Vagina (tissue), 2 donors: ENCODE measurements at regions not wholly inside any gene's neighbourhood (a gene's known extent, or its start where the extent isn't known, plus 50 kb on each side); places are given as distances from the start of the nearest gene placed in this dataset.

ENCODE experiments used
- DNase-seq, 2 donors: peaks; one replicate each; pipeline ENCODE4 v3.0.0-alpha.2; 2017; ENCODE audit errors: extremely low spot score in 2 of 2
- H3K27ac ChIP-seq: fragments of 200-600 bp; sonication (generic); one replicate; pipeline ENCODE4 v1.5.1; 2019
- H3K27me3 ChIP-seq: fragments of 200-600 bp; sonication (generic); one replicate; pipeline ENCODE4 v1.5.1; 2019
- H3K36me3 ChIP-seq, 2 donors: fragments of 200-600 bp; sonication (generic); one replicate each; pipeline ENCODE4 v1.5.1; 2017 to 2019
- H3K4me1 ChIP-seq: fragments of 200-600 bp; sonication (generic); one replicate; pipeline ENCODE4 v1.5.1; 2019
- H3K4me3 ChIP-seq, 2 donors: fragments of 200-600 bp; sonication (generic); 1 replicate in 1 of 2; 2 replicates in 1 of 2; pipeline ENCODE4 v1.5.1; 2016 to 2019
- H3K9me3 ChIP-seq: fragments of 200-600 bp; sonication (generic); one replicate; pipeline ENCODE4 v1.5.1; 2019
- POLR2A ChIP-seq, 2 donors: fragments of 450-650 bp; IDR thresholded peaks; one replicate each; pipeline ENCODE4 v1.6.1; 2017; ENCODE audit warnings: antibody characterized with exemption in 2 of 2, mild to moderate bottlenecking in 2 of 2, moderate library complexity in 2 of 2
- POLR2AphosphoS5 ChIP-seq, 2 donors: sonication (generic); formaldehyde crosslinking; IDR thresholded peaks; one replicate each; pipeline ENCODE4 v1.9.0; 2017; ENCODE audit warnings: antibody characterized with exemption in 2 of 2, mild to moderate bottlenecking in 2 of 2, low read depth in 1 of 2; ENCODE audit not compliant: insufficient read depth in 1 of 2
- intact Hi-C: fragments of 100-400 bp; cut with DNase I; formaldehyde crosslinking; loops from one replicate; pipeline ENCODE4 v1.15.1; 2023
- TF ChIP-seq, protein P1 (sequence below), 3 experiments: fragments of 450-650 bp in 2 of 3; fragments of 200-600 bp in 1 of 3; sonication (generic) in 1 of 3; IDR thresholded peaks; one replicate each; pipeline ENCODE4 v1.5.1; 2017 to 2019; ENCODE audit warnings: antibody characterized with exemption in 3 of 3, mild to moderate bottlenecking in 2 of 3, moderate library complexity in 2 of 3

- intact Hi-C loops, result no loop called here
- Histone ChIP-seq H3K4me3 (no peak overlapping the region), H3K4me1 (no peaks in the 10 kb centered on the region), H3K9me3 (no peaks in the 10 kb centered on the region), H3K27ac (no peak overlapping the region), H3K27me3 (no peaks in the 10 kb centered on the region), H3K36me3 (no peaks in the 10 kb centered on the region)
- DNase-seq, result no peak
- TF ChIP-seq, protein P1, sequence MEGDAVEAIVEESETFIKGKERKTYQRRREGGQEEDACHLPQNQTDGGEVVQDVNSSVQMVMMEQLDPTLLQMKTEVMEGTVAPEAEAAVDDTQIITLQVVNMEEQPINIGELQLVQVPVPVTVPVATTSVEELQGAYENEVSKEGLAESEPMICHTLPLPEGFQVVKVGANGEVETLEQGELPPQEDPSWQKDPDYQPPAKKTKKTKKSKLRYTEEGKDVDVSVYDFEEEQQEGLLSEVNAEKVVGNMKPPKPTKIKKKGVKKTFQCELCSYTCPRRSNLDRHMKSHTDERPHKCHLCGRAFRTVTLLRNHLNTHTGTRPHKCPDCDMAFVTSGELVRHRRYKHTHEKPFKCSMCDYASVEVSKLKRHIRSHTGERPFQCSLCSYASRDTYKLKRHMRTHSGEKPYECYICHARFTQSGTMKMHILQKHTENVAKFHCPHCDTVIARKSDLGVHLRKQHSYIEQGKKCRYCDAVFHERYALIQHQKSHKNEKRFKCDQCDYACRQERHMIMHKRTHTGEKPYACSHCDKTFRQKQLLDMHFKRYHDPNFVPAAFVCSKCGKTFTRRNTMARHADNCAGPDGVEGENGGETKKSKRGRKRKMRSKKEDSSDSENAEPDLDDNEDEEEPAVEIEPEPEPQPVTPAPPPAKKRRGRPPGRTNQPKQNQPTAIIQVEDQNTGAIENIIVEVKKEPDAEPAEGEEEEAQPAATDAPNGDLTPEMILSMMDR (IDR thresholded peaks at IDR 0.05), result no peak
- no peak for TF ChIP-seq POLR2AphosphoS5 (IDR thresholded peaks at IDR 0.05; ENCODE audit: insufficient read depth in 1 of 2, low read depth in 1 of 2)
- no peak for TF ChIP-seq POLR2A (IDR thresholded peaks at IDR 0.05)
Measured at GRCh38 chr13:111515307-111515617, 194.8 kb downstream of the TEX29 start.

GRCh38 chr13:111515635-111516034 is 195.2 kb downstream of the TEX29 start:
- intact Hi-C loops, result no loop called here
- H3K9me3 ChIP-seq, result no peaks in the 10 kb centered on the region
- no peak overlapping the region for H3K27ac ChIP-seq
- no peak overlapping the region for H3K4me3 ChIP-seq
- DNase-seq, result no peak
- no peaks in the 10 kb centered on the region for H3K27me3 ChIP-seq
- H3K36me3 ChIP-seq, result no peaks in the 10 kb centered on the region
- TF ChIP-seq, protein P1 (IDR thresholded peaks at IDR 0.05), result no peak
- no peak for TF ChIP-seq POLR2AphosphoS5 (IDR thresholded peaks at IDR 0.05; ENCODE audit: insufficient read depth in 1 of 2, low read depth in 1 of 2)
- TF ChIP-seq POLR2A (IDR thresholded peaks at IDR 0.05), result no peak
- no peaks in the 10 kb centered on the region for H3K4me1 ChIP-seq

DNA sequence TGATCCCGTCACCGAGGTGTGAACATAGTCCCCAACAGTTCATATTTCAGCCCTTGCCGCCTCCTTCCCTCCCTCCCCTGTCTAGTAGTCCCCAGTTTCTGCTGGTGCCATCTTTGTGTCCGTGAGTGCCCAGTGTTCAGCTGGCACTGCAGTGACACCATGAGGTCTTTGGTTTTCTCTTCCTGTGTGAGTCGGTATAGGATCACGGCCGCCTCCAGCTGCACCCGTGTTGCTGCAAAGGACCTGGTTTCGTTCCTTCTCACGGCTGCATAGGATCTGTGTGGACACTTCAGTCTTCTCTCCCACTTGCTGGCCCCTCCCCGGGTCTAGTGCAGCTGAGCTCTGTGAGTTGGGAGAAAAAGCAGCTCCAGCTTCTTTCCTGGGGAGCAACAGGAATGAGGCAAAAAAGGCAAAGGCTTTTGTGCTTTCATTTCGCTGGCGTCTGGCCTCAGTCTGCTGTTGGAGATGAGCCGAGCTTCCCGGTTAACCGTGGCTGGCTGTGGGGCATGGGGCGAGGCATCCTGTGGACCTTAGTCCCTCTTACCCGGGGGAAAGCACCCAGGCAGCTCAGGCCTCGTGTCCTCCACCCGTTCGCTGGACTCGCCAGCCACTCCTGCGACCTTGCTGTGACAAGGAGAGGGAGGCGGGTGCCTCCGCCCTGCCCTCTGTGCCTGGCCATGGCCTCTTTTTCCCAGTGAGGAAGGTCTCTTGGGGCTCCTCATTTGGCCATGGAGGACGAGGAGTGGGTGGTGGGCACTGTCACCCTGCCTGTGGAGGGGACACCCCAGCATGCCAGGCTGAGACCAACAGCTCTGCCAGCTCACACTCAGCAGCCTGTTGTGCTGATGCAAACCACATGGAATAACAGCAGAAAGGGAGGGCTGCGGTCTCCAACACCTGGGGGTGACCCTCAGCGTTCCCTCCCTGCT is 196.5 kb downstream of the TEX29 start:
- Histone ChIP-seq H3K4me1 (no peaks in the 10 kb centered on the region), H3K36me3 (no peaks in the 10 kb centered on the region), H3K27me3 (no peaks in the 10 kb centered on the region), H3K27ac (no peak overlapping the region), H3K4me3 (no peak overlapping the region), H3K9me3 (no peaks in the 10 kb centered on the region)
- intact Hi-C loops, result no loop called here
- TF ChIP-seq POLR2A (IDR thresholded peaks at IDR 0.05), result no peak
- TF ChIP-seq POLR2AphosphoS5 (IDR thresholded peaks at IDR 0.05; ENCODE audit: insufficient read depth in 1 of 2, low read depth in 1 of 2), result no peak
- TF ChIP-seq, protein P1 (IDR thresholded peaks at IDR 0.05), result no peak
- DNase-seq, result no peak

DNA sequence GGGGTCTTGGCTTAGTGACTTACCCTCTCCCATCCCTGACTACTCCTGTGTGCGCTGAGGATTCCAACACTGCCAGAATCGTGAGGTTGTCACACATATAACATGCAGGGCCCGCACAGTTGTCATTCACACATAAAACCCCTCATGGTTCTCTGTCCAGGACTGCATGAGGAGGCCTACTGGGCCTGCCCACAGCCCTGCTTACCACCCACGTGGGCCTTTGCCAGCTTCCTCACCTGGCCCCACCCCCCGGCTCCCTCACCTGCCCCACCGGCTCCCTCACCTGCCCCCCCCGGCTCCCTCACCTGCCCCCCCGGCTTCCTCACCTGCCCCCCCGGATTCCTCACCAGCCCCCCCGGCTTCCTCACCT is 197.2 kb downstream of the TEX29 start:
- intact Hi-C loops, result no loop called here
- Histone ChIP-seq H3K4me1 (no peaks in the 10 kb centered on the region), H3K27me3 (no peaks in the 10 kb centered on the region), H3K9me3 (no peaks in the 10 kb centered on the region), H3K27ac (no peak overlapping the region), H3K36me3 (no peaks in the 10 kb centered on the region), H3K4me3 (no peak overlapping the region)
- TF ChIP-seq POLR2AphosphoS5 (IDR thresholded peaks at IDR 0.05; ENCODE audit: insufficient read depth in 1 of 2, low read depth in 1 of 2), result no peak
- TF ChIP-seq, protein P1 (IDR thresholded peaks at IDR 0.05), result no peak
- TF ChIP-seq POLR2A (IDR thresholded peaks at IDR 0.05), result no peak
- DNase-seq, result no peak

GRCh38 chr13:111518161-111518792 is 197.8 kb downstream of the TEX29 start:
- no peaks in the 10 kb centered on the region for H3K27me3 ChIP-seq
- H3K9me3 ChIP-seq, result no peaks in the 10 kb centered on the region
- intact Hi-C loops, result no loop called here
- H3K4me1 ChIP-seq, result no peaks in the 10 kb centered on the region
- no peak for DNase-seq
- H3K4me3 ChIP-seq, result no peak overlapping the region
- no peak overlapping the region for H3K27ac ChIP-seq
- H3K36me3 ChIP-seq, result no peaks in the 10 kb centered on the region
- TF ChIP-seq POLR2A (IDR thresholded peaks at IDR 0.05) (no peak), POLR2AphosphoS5 (IDR thresholded peaks at IDR 0.05; ENCODE audit: insufficient read depth in 1 of 2, low read depth in 1 of 2) (no peak)
- TF ChIP-seq, protein P1 (IDR thresholded peaks at IDR 0.05), result no peak
